Astrocyte (in vitro differentiated cells and primary cell): ENCODE measurements at regions not wholly inside any gene's neighbourhood (a gene's known extent, or its start where the extent isn't known, plus 50 kb on each side); places are given as distances from the start of the nearest gene placed in this dataset.

Source experiments
- DNase-seq: peaks from one replicate; pipeline ENCODE4 v3.0.0-alpha.2; 2010; ENCODE audit warnings: low read depth
- FAIRE-seq: peaks from 2 replicates; lab custom pipeline; 2011; peaks lifted over from hg19 to GRCh38; lab: Jason Lieb, UNC
- H2AFZ ChIP-seq: 2 replicates; pipeline ENCODE4 v1.6.0; 2012; ENCODE audit warnings: low read depth, low read length, inconsistent platforms
- H3K27ac ChIP-seq: 2 replicates; pipeline ENCODE4 v1.5.1; 2011; ENCODE audit warnings: low read depth, low read length, inconsistent platforms
- H3K27me3 ChIP-seq: 2 replicates; pipeline ENCODE4 v1.6.0; 2011; ENCODE audit warnings: low read length, inconsistent platforms; ENCODE audit not compliant: insufficient read depth
- H3K36me3 ChIP-seq: 2 replicates; pipeline ENCODE4 v1.5.1; 2011; ENCODE audit warnings: low read length, inconsistent platforms; ENCODE audit not compliant: insufficient read depth
- H3K4me1 ChIP-seq: 2 replicates; pipeline ENCODE4 v1.5.1; 2011; ENCODE audit warnings: low read length, inconsistent platforms; ENCODE audit not compliant: insufficient read depth
- H3K4me2 ChIP-seq: 2 replicates; pipeline ENCODE4 v1.6.0; 2012; ENCODE audit warnings: low read length, inconsistent platforms
- H3K4me3 ChIP-seq: 2 replicates; pipeline ENCODE4 v1.5.1; 2011; ENCODE audit warnings: low read depth, mild to moderate bottlenecking, low read length, inconsistent platforms; ENCODE audit not compliant: insufficient read depth
- H3K79me2 ChIP-seq: 2 replicates; pipeline ENCODE4 v1.6.0; 2012; ENCODE audit warnings: mild to moderate bottlenecking, low read length, inconsistent platforms; ENCODE audit not compliant: insufficient read depth
- H3K9ac ChIP-seq: 2 replicates; pipeline ENCODE4 v1.6.0; 2012; ENCODE audit warnings: mild to moderate bottlenecking, low read length, inconsistent platforms
- H3K9me3 ChIP-seq: 2 replicates; pipeline ENCODE4 v1.5.1; 2012; ENCODE audit warnings: low read depth, mild to moderate bottlenecking, low read length, inconsistent platforms; ENCODE audit not compliant: insufficient read depth
- H4K20me1 ChIP-seq: 2 replicates; pipeline ENCODE4 v1.6.0; 2012; ENCODE audit warnings: low read length, inconsistent platforms; ENCODE audit not compliant: insufficient read depth
- H3K27ac Mint-ChIP-seq: one replicate; pipeline ENCODE4 v1.8.0; 2021; ENCODE audit warnings: mild to moderate bottlenecking, mixed read lengths; ENCODE audit not compliant: unreplicated experiment
- H3K27me3 Mint-ChIP-seq: one replicate; pipeline ENCODE4 v1.8.0; 2021; ENCODE audit warnings: low read depth, mixed read lengths; ENCODE audit not compliant: unreplicated experiment
- H3K36me3 Mint-ChIP-seq: one replicate; pipeline ENCODE4 v1.8.0; 2021; ENCODE audit warnings: low read depth, mixed read lengths; ENCODE audit not compliant: unreplicated experiment
- H3K4me1 Mint-ChIP-seq: one replicate; pipeline ENCODE4 v1.8.0; 2021; ENCODE audit warnings: low read depth, mixed read lengths; ENCODE audit not compliant: unreplicated experiment
- H3K4me3 Mint-ChIP-seq: one replicate; pipeline ENCODE4 v1.8.0; 2021; ENCODE audit warnings: mild to moderate bottlenecking, moderate library complexity, mixed read lengths; ENCODE audit not compliant: unreplicated experiment
- H3K9me3 Mint-ChIP-seq: one replicate; pipeline ENCODE4 v1.8.0; 2021; ENCODE audit warnings: mild to moderate bottlenecking, mixed read lengths; ENCODE audit not compliant: unreplicated experiment
- CTCF ChIP-seq: IDR thresholded peaks from 2 replicates; pipeline ENCODE4 v1.5.1; 2011; ENCODE audit warnings: low read depth, mild to moderate bottlenecking, inconsistent platforms, low read length, moderate library complexity; ENCODE audit not compliant: insufficient read depth
- EZH2 ChIP-seq: IDR thresholded peaks from 2 replicates; pipeline ENCODE4 v1.6.1; 2012; ENCODE audit warnings: mild to moderate bottlenecking, low read length, inconsistent platforms; ENCODE audit not compliant: insufficient read depth

- no peak overlapping the region for H3K4me3 Mint-ChIP-seq
- Histone ChIP-seq H3K9ac (no peak overlapping the region), H3K36me3 (no peaks in the 10 kb centered on the region), H3K9me3 (no peaks in the 10 kb centered on the region), H3K4me3 (no peak overlapping the region), H3K27me3 (no peaks in the 10 kb centered on the region), H2AFZ (no peak overlapping the region), H4K20me1 (no peaks in the 10 kb centered on the region), H3K79me2 (no peaks in the 10 kb centered on the region), H3K27ac (no peak overlapping the region), H3K4me1 (no peaks in the 10 kb centered on the region), H3K4me2 (no peak overlapping the region)
- H3K27ac Mint-ChIP-seq = no peak overlapping the region
- no peaks in the 10 kb centered on the region for H3K27me3 Mint-ChIP-seq
- peaks cover 11% of the 10 kb centered on the region for H3K4me1 Mint-ChIP-seq
- FAIRE-seq (no peak), DNase-seq (no peak)
- no peak for TF ChIP-seq CTCF
- TF ChIP-seq EZH2 = no peak
- H3K36me3 Mint-ChIP-seq = no peaks in the 10 kb centered on the region
- H3K9me3 Mint-ChIP-seq = no peaks in the 10 kb centered on the region
Measured at GRCh38 chr3:81043009-81043408, 718.4 kb downstream of the GBE1 start.

GRCh38 chr3:81041331-81041730 lies 720.1 kb downstream of the GBE1 start:
- no peak overlapping the region for H3K4me3 ChIP-seq
- H3K36me3 Mint-ChIP-seq = no peaks in the 10 kb centered on the region
- H3K79me2 ChIP-seq = no peaks in the 10 kb centered on the region
- H3K9me3 ChIP-seq = no peaks in the 10 kb centered on the region
- no peak overlapping the region for H3K9ac ChIP-seq
- H3K27ac ChIP-seq = no peak overlapping the region
- no peaks in the 10 kb centered on the region for H3K27me3 ChIP-seq
- no peaks in the 10 kb centered on the region for H4K20me1 ChIP-seq
- H3K4me1 Mint-ChIP-seq = peaks cover 11% of the 10 kb centered on the region
- H3K4me3 Mint-ChIP-seq = no peak overlapping the region
- H3K36me3 ChIP-seq = no peaks in the 10 kb centered on the region
- no peaks in the 10 kb centered on the region for H3K4me1 ChIP-seq
- FAIRE-seq (no peak), DNase-seq (peak; percentile 8)
- no peaks in the 10 kb centered on the region for H3K27me3 Mint-ChIP-seq
- TF ChIP-seq EZH2 = no peak
- no peak for TF ChIP-seq CTCF
- no peak overlapping the region for H2AFZ ChIP-seq
- no peak overlapping the region for H3K27ac Mint-ChIP-seq
- no peaks in the 10 kb centered on the region for H3K9me3 Mint-ChIP-seq
- H3K4me2 ChIP-seq = no peak overlapping the region

- no peak overlapping the region for H3K4me2 ChIP-seq
- H3K36me3 ChIP-seq = no peaks in the 10 kb centered on the region
- no peak overlapping the region for H3K9ac ChIP-seq
- no peaks in the 10 kb centered on the region for H3K27me3 ChIP-seq
- H3K9me3 Mint-ChIP-seq = no peaks in the 10 kb centered on the region
- no peak for DNase-seq
- H3K79me2 ChIP-seq = no peaks in the 10 kb centered on the region
- peaks cover 2% of the 10 kb centered on the region for H3K4me1 Mint-ChIP-seq
- no peak for TF ChIP-seq EZH2
- no peak for TF ChIP-seq CTCF
- no peaks in the 10 kb centered on the region for H3K4me1 ChIP-seq
- H3K27ac Mint-ChIP-seq = no peak overlapping the region
- no peak overlapping the region for H3K4me3 ChIP-seq
- no peak for FAIRE-seq
- H2AFZ ChIP-seq = no peak overlapping the region
- H3K4me3 Mint-ChIP-seq = no peak overlapping the region
- H3K27ac ChIP-seq = no peak overlapping the region
- no peaks in the 10 kb centered on the region for H4K20me1 ChIP-seq
- no peaks in the 10 kb centered on the region for H3K27me3 Mint-ChIP-seq
- no peaks in the 10 kb centered on the region for H3K36me3 Mint-ChIP-seq
- no peaks in the 10 kb centered on the region for H3K9me3 ChIP-seq
Measured at GRCh38 chr3:81040107-81040506, 721.3 kb downstream of the GBE1 start.
